Hepatocyte (in vitro differentiated cells): ENCODE measurements at regions not wholly inside any gene's neighbourhood (a gene's known extent, or its start where the extent isn't known, plus 50 kb on each side); places are given as distances from the start of the nearest gene placed in this dataset.

Experiments used
- DNase-seq: peaks from one replicate; pipeline ENCODE4 v3.0.0-alpha.2; 2016; ENCODE audit warnings: low spot score
- H2AFZ ChIP-seq: fragments of 200-600 bp; sonication (generic); 2 replicates; pipeline ENCODE4 v1.6.0; 2016; ENCODE audit warnings: antibody characterized with exemption, mild to moderate bottlenecking
- H3K27ac ChIP-seq: fragments of 200-600 bp; sonication (generic); 2 replicates; pipeline ENCODE4 v1.5.1; 2016; ENCODE audit warnings: mild to moderate bottlenecking
- H3K27me3 ChIP-seq: fragments of 200-600 bp; sonication (generic); 2 replicates; pipeline ENCODE4 v1.6.1; 2016
- H3K36me3 ChIP-seq: fragments of 200-600 bp; sonication (generic); replicated peaks from 2 replicates; pipeline ENCODE4 v1.5.1; 2016; ENCODE audit warnings: low read depth; ENCODE audit not compliant: insufficient read depth
- H3K4me1 ChIP-seq: fragments of 200-600 bp; sonication (generic); 2 replicates; pipeline ENCODE4 v1.5.1; 2016; ENCODE audit warnings: mild to moderate bottlenecking, moderate library complexity; ENCODE audit not compliant: insufficient read depth
- H3K4me2 ChIP-seq: fragments of 200-600 bp; sonication (generic); 2 replicates; pipeline ENCODE4 v1.6.0; 2016
- H3K4me3 ChIP-seq: fragments of 200-600 bp; sonication (generic); 2 replicates; pipeline ENCODE4 v1.5.1; 2016; ENCODE audit warnings: mild to moderate bottlenecking
- H3K79me2 ChIP-seq: fragments of 200-600 bp; sonication (generic); 2 replicates; pipeline ENCODE4 v1.6.0; 2017; ENCODE audit warnings: mild to moderate bottlenecking
- H3K9me2 ChIP-seq: fragments of 200-600 bp; sonication (generic); replicated peaks from 2 replicates; pipeline ENCODE4 v1.6.0; 2017; ENCODE audit warnings: mild to moderate bottlenecking; ENCODE audit not compliant: insufficient read depth
- H3K9me3 ChIP-seq: fragments of 200-600 bp; sonication (generic); 2 replicates; pipeline ENCODE4 v1.5.1; 2016; ENCODE audit warnings: low read depth, mild to moderate bottlenecking
- H4K20me1 ChIP-seq: fragments of 200-600 bp; sonication (generic); 2 replicates; pipeline ENCODE4 v1.6.0; 2016; ENCODE audit warnings: mild to moderate bottlenecking; ENCODE audit not compliant: insufficient read depth, poor library complexity, severe bottlenecking
- EZH2 ChIP-seq: fragments of 200-600 bp; sonication (generic); IDR thresholded peaks from 2 replicates; pipeline ENCODE4 v1.6.1; 2016; ENCODE audit warnings: antibody characterized with exemption, mild to moderate bottlenecking, borderline replicate concordance
- EZH2phosphoT487 ChIP-seq: fragments of 200-600 bp; sonication (generic); IDR thresholded peaks from one replicate; pipeline ENCODE4 v1.6.1; 2018; ENCODE audit warnings: antibody characterized with exemption, mild to moderate bottlenecking, low read depth, moderate library complexity; ENCODE audit not compliant: unreplicated experiment, severe bottlenecking
- WGBS: methylation state at CpG from one replicate; pipeline ENCODE4 v1.1.6; 2016; ENCODE audit warnings: low lambda C conversion rate; ENCODE audit errors: missing lambda C conversion rate; 5-methylcytosine and 5-hydroxymethylcytosine counted together
- TF ChIP-seq, protein P1 (sequence below): fragments of 200-600 bp; sonication (generic); IDR thresholded peaks from 2 replicates; pipeline ENCODE4 v1.5.1; 2016; ENCODE audit warnings: antibody characterized with exemption, mild to moderate bottlenecking; ENCODE audit not compliant: poor library complexity

GRCh38 chr1:209443975-209444651, 139.4 kb upstream of the CAMK1G start:
- WGBS, result 70% methylated on average over 3 of the region's 3 CpGs

GRCh38 chr1:209444961-209445360, 138.6 kb upstream of the CAMK1G start:
- H3K4me2 ChIP-seq, result no peak overlapping the region
- H3K4me1 ChIP-seq, result no peaks in the 10 kb centered on the region
- WGBS, result 94% methylated on average over 3 of the region's 3 CpGs
- H3K79me2 ChIP-seq, result no peaks in the 10 kb centered on the region
- no peak for TF ChIP-seq EZH2phosphoT487
- TF ChIP-seq EZH2, result no peak
- TF ChIP-seq, protein P1, sequence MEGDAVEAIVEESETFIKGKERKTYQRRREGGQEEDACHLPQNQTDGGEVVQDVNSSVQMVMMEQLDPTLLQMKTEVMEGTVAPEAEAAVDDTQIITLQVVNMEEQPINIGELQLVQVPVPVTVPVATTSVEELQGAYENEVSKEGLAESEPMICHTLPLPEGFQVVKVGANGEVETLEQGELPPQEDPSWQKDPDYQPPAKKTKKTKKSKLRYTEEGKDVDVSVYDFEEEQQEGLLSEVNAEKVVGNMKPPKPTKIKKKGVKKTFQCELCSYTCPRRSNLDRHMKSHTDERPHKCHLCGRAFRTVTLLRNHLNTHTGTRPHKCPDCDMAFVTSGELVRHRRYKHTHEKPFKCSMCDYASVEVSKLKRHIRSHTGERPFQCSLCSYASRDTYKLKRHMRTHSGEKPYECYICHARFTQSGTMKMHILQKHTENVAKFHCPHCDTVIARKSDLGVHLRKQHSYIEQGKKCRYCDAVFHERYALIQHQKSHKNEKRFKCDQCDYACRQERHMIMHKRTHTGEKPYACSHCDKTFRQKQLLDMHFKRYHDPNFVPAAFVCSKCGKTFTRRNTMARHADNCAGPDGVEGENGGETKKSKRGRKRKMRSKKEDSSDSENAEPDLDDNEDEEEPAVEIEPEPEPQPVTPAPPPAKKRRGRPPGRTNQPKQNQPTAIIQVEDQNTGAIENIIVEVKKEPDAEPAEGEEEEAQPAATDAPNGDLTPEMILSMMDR, result no peak
- no peaks in the 10 kb centered on the region for H3K27me3 ChIP-seq
- no peak for DNase-seq
- no peak overlapping the region for H3K27ac ChIP-seq
- H4K20me1 ChIP-seq, result no peaks in the 10 kb centered on the region
- no peaks in the 10 kb centered on the region for H3K36me3 ChIP-seq
- no peak overlapping the region for H2AFZ ChIP-seq
- no peak overlapping the region for H3K4me3 ChIP-seq
- no peaks in the 10 kb centered on the region for H3K9me3 ChIP-seq
- no peaks in the 10 kb centered on the region for H3K9me2 ChIP-seq

More at GRCh38 chr1:209443975-209444651, 139.4 kb upstream of the CAMK1G start:
- Histone ChIP-seq H4K20me1 (no peaks in the 10 kb centered on the region), H3K4me2 (no peak overlapping the region), H2AFZ (no peak overlapping the region), H3K27ac (peak overlapping the region; percentile 2), H3K9me2 (no peaks in the 10 kb centered on the region), H3K4me3 (no peak overlapping the region), H3K36me3 (no peaks in the 10 kb centered on the region), H3K79me2 (no peaks in the 10 kb centered on the region), H3K9me3 (no peaks in the 10 kb centered on the region), H3K4me1 (no peaks in the 10 kb centered on the region), H3K27me3 (no peaks in the 10 kb centered on the region)
- TF ChIP-seq EZH2phosphoT487 (no peak), EZH2 (no peak)
- TF ChIP-seq, protein P1, result no peak
- DNase-seq, result no peak

DNA sequence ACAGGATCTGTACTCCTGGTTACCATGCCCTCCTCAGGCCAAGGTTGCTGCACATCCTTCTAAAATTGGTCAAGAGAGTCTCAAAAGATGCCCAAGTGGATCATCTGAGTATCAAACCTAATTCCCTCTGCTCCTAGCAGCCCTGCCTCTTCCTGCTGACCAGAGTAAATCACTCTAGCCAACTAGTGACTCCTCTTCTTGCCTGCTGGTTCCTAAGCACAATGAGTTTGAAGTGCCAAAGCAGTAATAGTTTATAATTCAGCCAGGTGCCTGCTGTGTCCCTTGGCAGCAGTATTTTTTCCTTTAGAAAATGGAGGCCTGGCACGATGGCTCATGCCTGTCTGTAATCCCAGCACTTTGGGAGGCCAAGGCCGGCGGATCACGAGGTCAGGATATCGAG, 137.9 kb upstream of the CAMK1G start:
- 97% methylated on average over 5 of the region's 5 CpGs for WGBS
- H3K27me3 ChIP-seq, result no peaks in the 10 kb centered on the region

More for the DNA sequence above, 137.9 kb upstream of the CAMK1G start:
- no peaks in the 10 kb centered on the region for H3K9me3 ChIP-seq
- TF ChIP-seq, protein P1, result no peak
- TF ChIP-seq EZH2phosphoT487 (no peak), EZH2 (no peak)
- no peak overlapping the region for H3K4me3 ChIP-seq
- no peaks in the 10 kb centered on the region for H3K9me2 ChIP-seq
- H3K4me1 ChIP-seq, result no peaks in the 10 kb centered on the region
- H2AFZ ChIP-seq, result no peak overlapping the region
- no peaks in the 10 kb centered on the region for H4K20me1 ChIP-seq
- no peak for DNase-seq
- H3K4me2 ChIP-seq, result no peak overlapping the region
- H3K79me2 ChIP-seq, result no peaks in the 10 kb centered on the region
- H3K27ac ChIP-seq, result no peak overlapping the region
- H3K36me3 ChIP-seq, result no peaks in the 10 kb centered on the region
